Heart right ventricle (tissue), 16 donors: ENCODE measurements at regions not wholly inside any gene's neighbourhood (a gene's known extent, or its start where the extent isn't known, plus 50 kb on each side); places are given as distances from the start of the nearest gene placed in this dataset.
"Not testable (repeated sequence)": the region's sequence is repeated elsewhere in the genome, so short reads cannot be mapped to it uniquely, and the experiment has no call there.

ENCODE experiments used
- ATAC-seq, 8 donors: fragments of 200-7000 bp; cut with Tn5 transposase; one replicate each; pipeline ENCODE4 v1.9.1; 2020; ENCODE audit warnings: mild to moderate bottlenecking in 8 of 8, moderate library complexity in 8 of 8, moderate number of reproducible peaks in 1 of 8
- DNase-seq, 2 donors: peaks; one replicate each; pipeline ENCODE4 v3.0.0-alpha.2; 2020
- H3K27ac ChIP-seq, 10 donors: fragments of 200-600 bp; sonication (generic) in 2 of 10; one replicate each; pipeline versions ENCODE4 v1.5.0 to v1.8.0; 2020 to 2022; ENCODE audit warnings: mild to moderate bottlenecking in 3 of 10
- H3K27me3 ChIP-seq, 7 donors: fragments of 200-600 bp; one replicate each; pipeline ENCODE4 v1.8.0; 2021 to 2022; ENCODE audit warnings: mild to moderate bottlenecking in 2 of 7
- H3K36me3 ChIP-seq, 9 donors: fragments of 200-600 bp; sonication (generic) in 1 of 9; one replicate each; pipeline versions ENCODE4 v1.5.0 to v1.8.0; 2020 to 2022; ENCODE audit warnings: mild to moderate bottlenecking in 2 of 9
- H3K4me1 ChIP-seq, 9 donors: fragments of 200-600 bp; sonication (generic) in 1 of 9; one replicate each; pipeline versions ENCODE4 v1.5.0 to v1.8.0; 2020 to 2022; ENCODE audit warnings: mild to moderate bottlenecking in 4 of 9
- H3K4me3 ChIP-seq, 10 donors: fragments of 200-600 bp; sonication (generic) in 2 of 10; one replicate each; pipeline versions ENCODE4 v1.5.0 to v1.8.0; 2020 to 2022; ENCODE audit warnings: mild to moderate bottlenecking in 7 of 10, moderate library complexity in 2 of 10
- H3K9me3 ChIP-seq, 11 donors: fragments of 200-600 bp in 10 of 11; sonication (generic) in 2 of 11; one replicate each; pipeline versions ENCODE4 v1.5.0 to v1.8.0; 2013 to 2022; ENCODE audit warnings: mild to moderate bottlenecking in 2 of 11, control low read depth in 1 of 11, moderate library complexity in 1 of 11
- CTCF ChIP-seq, 9 donors: fragments of 200-600 bp; sonication (generic) in 2 of 9; IDR thresholded peaks; one replicate each; pipeline versions ENCODE4 v1.5.0 to v1.8.0; 2021 to 2022; ENCODE audit warnings: antibody characterized with exemption in 9 of 9, mild to moderate bottlenecking in 5 of 9, moderate library complexity in 1 of 9
- WGBS, 2 donors: extraction: QIAGEN DNeasy Blood & Tissue Kit; methylation state at CpG; one replicate each; pipeline ENCODE4 v1.1.7; 2013; ENCODE audit warnings: inconsistent platforms in 1 of 2; 5-methylcytosine and 5-hydroxymethylcytosine counted together
- intact Hi-C, 10 donors: fragments of 100-400 bp; cut with DNase I; formaldehyde crosslinking; loops; one replicate each; pipeline versions ENCODE4 v1.11.1 to v1.14.2; 2022
- donor health status: Arrhythmogenic right ventricular cardiomyopathy.
- donor health status: ischemic (EF 13 %, LVEDD 7.1; RV severe dilation, severe dysfunction).
- donor health status: healthy with polysubstance abuse.
- donor health status: DM: no; HTN: yes; CAD: no.
- donor health status: DM: no; HTN: no; CAD: no.
- donor health status: ischemic (EF 25% LVEDD 6.9; RV normal size, moderate dysfunction).
- donor health status: ischemic (EF 25% LVEDD 5.7; RV mildly dilated, moderate dysfunction).
- donor health status: healthy.
- donor health status: DM: yes; HTN: yes; CAD: no.
- donor health status: Ischemic cardiomyopathy.
- donor health status: ischemic (EF 35%, LVEDD 5.7; RV mildly dilated, moderate dysfunction).
- donor health status: nonischemic (EF 11% LVEDD 7.7; RV severe dilation, severe dysfunction).
- donor health status: DM: yes; HTN: yes; CAD: no.
- donor health status: PGD.
- donor health status: ischemic (EF 29% LVEDD 5.4; RV normal size, mild dysfunction).
- donor health status: nonischemic (EF 23%, LVEDD 6.1; RV moderate dilation, normal function).

GRCh38 chr7:142506601-142507000 is 242.7 kb upstream of the PRSS1 start:
- H3K9me3 ChIP-seq, result no peaks in the 10 kb centered on the region
- DNase-seq (no peak), ATAC-seq (no peak)
- intact Hi-C loops, result no loop called here
- H3K36me3 ChIP-seq, result no peaks in the 10 kb centered on the region
- no peak overlapping the region for H3K27ac ChIP-seq
- H3K4me3 ChIP-seq, result no peak overlapping the region
- 47 to 60% methylated on average over 3 of the region's 3 CpGs for WGBS, 2 donors
- peaks cover 0 to 22% (median 7%) of the 10 kb centered on the region in 7 donors for H3K27me3 ChIP-seq
- H3K4me1 ChIP-seq, result no peaks in the 10 kb centered on the region
- no peak for TF ChIP-seq CTCF (IDR thresholded peaks at IDR 0.05)

- H3K27ac ChIP-seq, ATAC-seq, H3K9me3 ChIP-seq, H3K36me3 ChIP-seq, DNase-seq, H3K4me3 ChIP-seq, intact Hi-C loops, H3K4me1 ChIP-seq: not testable (repeated sequence)
- 45 to 49% methylated on average over 7 to 8 of the region's 8 CpGs for WGBS, 2 donors
- peaks cover 0 to 18% (median 7%) of the 10 kb centered on the region in 7 donors for H3K27me3 ChIP-seq
Measured at GRCh38 chr7:142503949-142504348, 245.3 kb upstream of the PRSS1 start.

- intact Hi-C loops, result no loop called here
- Histone ChIP-seq H3K4me1 (no peaks in the 10 kb centered on the region), H3K9me3 (no peaks in the 10 kb centered on the region), H3K4me3 (no peak overlapping the region), H3K27me3 (peaks cover 0 to 18% (median 9%) of the 10 kb centered on the region in 7 donors), H3K36me3 (no peaks in the 10 kb centered on the region), H3K27ac (no peak overlapping the region)
- WGBS, 2 donors, result 76% methylated on average over 6 of the region's 6 CpGs
- TF ChIP-seq CTCF (IDR thresholded peaks at IDR 0.05), result no peak
- ATAC-seq (no peak), DNase-seq (no peak)
Measured at GRCh38 chr7:142503036-142503435, 245.2 kb upstream of the PRSS58 start.

- WGBS, 2 donors, result 54 to 64% methylated on average over 1 of the region's 1 CpG
- H3K9me3 ChIP-seq, result no peaks in the 10 kb centered on the region
- DNase-seq (no peak), ATAC-seq (no peak)
- no peak overlapping the region for H3K4me3 ChIP-seq
- peaks cover 0 to 27% (median 15%) of the 10 kb centered on the region in 7 donors for H3K27me3 ChIP-seq
- H3K36me3 ChIP-seq, result no peaks in the 10 kb centered on the region
- no peak for TF ChIP-seq CTCF (IDR thresholded peaks at IDR 0.05)
- intact Hi-C loops, result no loop called here
- no peak overlapping the region for H3K27ac ChIP-seq
- peaks cover 0 to 5% (median 0%) of the 10 kb centered on the region in 9 donors for H3K4me1 ChIP-seq
Measured at GRCh38 chr7:142501434-142501833, 243.6 kb upstream of the PRSS58 start.

- Histone ChIP-seq H3K36me3 (no peaks in the 10 kb centered on the region), H3K27me3 (peaks cover 0 to 35% (median 24%) of the 10 kb centered on the region in 7 donors), H3K9me3 (no peaks in the 10 kb centered on the region), H3K27ac (no peak overlapping the region), H3K4me1 (peaks cover 0 to 9% (median 0%) of the 10 kb centered on the region in 9 donors), H3K4me3 (no peak overlapping the region)
- TF ChIP-seq CTCF (IDR thresholded peaks at IDR 0.05), result no peak
- no peak for DNase-seq
- ATAC-seq, result no peak
- WGBS, 2 donors, result 36 to 37% methylated on average over 4 of the region's 4 CpGs
- intact Hi-C loops, result no loop called here
Measured at GRCh38 chr7:142500366-142500765, 242.5 kb upstream of the PRSS58 start.
